HG02588 (cell line): ENCODE measurements at regions not wholly inside any gene's neighbourhood (a gene's known extent, or its start where the extent isn't known, plus 50 kb on each side); places are given as distances from the start of the nearest gene placed in this dataset.

ENCODE experiments used
- ATAC-seq: cut with Tn5 transposase; IDR thresholded peaks from one replicate; pipeline ENCODE4 v1.9.1; 2021; ENCODE audit warnings: mild to moderate bottlenecking, moderate library complexity; ENCODE audit not compliant: unreplicated experiment

- no peak for ATAC-seq
Observed at GRCh38 chr2:107018366-107018765, 132.4 kb upstream of the ST6GAL2 start.

DNA sequence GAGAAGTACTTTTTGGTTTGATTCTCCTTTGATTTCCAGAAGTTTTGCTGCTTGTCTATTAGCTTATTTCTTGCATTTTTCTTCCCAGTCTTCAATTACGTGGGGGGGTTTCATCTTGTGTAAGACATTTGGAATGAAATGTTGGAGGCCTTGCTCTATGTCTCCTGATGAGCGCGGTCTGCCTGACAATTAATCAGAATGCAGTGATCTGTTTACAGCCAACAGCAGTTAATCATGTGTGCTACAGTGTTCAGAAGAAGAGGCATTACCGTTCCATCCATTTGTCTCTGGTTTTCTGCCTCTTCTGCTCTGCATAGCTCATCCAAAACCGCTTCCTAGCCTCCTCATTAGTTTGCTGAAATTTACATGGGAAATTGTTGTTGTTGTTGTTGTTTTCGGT, 134.4 kb upstream of the ST6GAL2 start:
- ATAC-seq = no peak

GRCh38 chr2:107024269-107024668, 138.3 kb upstream of the ST6GAL2 start:
- ATAC-seq = no peak

- ATAC-seq = no peak
Observed at GRCh38 chr2:107025291-107025857, 139.4 kb upstream of the ST6GAL2 start.

- ATAC-seq = no peak
Observed at GRCh38 chr2:107025869-107026380, 140.0 kb upstream of the ST6GAL2 start.

DNA sequence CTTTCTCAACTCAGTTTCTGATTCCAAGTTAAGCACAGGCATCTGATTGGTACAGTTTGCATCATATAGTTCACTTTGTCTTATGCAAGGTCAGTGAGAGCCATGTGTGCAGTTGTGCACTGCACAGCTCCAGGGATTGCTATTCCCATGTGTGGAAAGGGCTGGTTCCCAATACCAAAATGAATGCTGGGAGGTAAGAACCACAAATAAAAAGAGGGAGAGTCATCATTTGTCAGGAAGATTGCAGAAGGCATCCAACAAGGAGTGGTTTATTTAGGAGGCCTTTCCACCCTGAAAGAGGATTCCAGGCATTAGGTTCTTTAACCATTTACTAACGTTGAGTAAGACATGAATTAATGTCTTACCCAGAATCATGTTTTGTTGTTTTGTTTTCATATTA, 141.2 kb upstream of the ST6GAL2 start:
- ATAC-seq = no peak

DNA sequence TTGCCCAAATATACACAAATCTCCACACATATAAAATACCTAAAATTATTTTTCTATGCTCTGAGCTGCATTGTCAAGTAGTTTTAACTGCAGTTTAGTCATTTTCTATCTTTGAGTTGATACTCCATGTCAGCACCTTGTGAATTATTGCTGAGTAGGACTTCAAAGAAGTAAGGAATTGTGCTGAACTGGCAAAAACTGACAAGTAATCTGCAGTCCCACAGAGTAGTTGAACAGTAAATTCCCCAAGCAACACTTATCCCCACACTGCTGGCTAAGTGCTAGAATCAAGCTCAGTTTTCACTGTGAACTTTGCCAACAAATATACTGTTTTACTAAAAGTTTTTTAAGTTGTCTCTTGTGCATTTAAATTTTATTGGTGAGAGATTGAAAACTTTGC, 141.8 kb upstream of the ST6GAL2 start:
- no peak for ATAC-seq

GRCh38 chr2:107028661-107029060, 142.7 kb upstream of the ST6GAL2 start:
- no peak for ATAC-seq

DNA sequence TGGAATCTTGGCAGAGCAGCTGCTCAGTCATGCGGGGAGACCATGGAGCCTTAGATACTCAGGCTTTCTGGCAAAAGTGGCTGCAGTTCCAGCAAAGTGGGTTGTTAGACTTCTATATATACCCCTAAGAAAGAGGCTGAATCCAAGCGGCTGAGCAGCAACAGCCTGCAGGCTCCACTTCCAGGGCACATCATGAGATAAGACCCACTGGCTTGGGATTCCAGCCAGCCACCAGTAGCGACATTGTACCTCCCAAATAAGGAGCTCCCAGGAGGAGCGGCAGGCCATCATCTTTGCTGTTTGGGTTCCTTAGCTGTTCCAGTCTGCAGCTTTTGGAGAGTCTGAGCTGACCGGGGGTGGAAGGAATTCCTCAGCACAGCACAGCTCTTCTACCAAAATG, 150.3 kb upstream of the ST6GAL2 start:
- ATAC-seq = no peak

DNA sequence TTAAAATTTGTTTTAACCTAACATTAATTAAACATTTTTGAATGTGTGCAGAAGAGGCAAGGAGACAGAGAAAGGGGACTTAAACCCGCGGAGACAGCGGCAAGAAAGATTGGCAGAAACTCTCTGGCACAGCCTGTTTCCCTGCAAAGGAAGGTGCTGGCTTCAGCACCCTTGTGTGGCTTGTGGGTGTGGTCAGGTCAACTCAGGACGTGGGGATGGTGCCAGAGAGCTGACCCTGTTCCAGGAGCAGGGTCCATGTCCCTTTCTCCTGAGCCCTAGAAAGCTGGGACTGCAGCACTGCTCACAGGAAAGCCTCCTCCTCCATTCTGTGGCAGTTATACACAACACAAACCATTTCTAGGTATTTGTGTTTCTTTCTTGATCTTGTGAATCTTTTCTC, 176.2 kb upstream of the ST6GAL2 start:
- no peak for ATAC-seq

- no peak for ATAC-seq
Observed at GRCh38 chr2:107062599-107063220, 176.7 kb upstream of the ST6GAL2 start.

- ATAC-seq = no peak
Observed at GRCh38 chr2:107063228-107063627, 177.3 kb upstream of the ST6GAL2 start.

DNA sequence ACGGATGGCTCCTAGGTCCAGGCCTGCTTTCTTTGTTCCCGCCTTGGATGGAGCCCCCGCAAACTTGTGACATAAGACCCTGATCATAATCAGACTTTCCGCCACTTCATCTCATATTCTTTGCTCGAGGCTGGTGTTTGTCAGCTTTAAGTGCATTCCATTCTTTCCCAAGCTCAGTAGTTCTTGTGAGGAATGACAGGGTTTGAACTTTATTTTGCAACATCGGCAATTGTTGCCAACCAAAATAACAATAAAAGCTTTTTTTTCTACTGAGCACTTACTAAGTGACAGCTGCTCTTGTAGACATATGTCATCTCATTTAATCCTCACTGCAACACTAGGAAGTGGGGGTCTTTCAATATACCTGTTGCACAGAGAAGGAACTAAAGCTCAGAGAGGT, 178.8 kb upstream of the ST6GAL2 start:
- no peak for ATAC-seq

- ATAC-seq = no peak
Observed at GRCh38 chr2:107068069-107068916, 182.3 kb upstream of the ST6GAL2 start.

- no peak for ATAC-seq
Observed at GRCh38 chr2:107069890-107070289, 183.9 kb upstream of the ST6GAL2 start.

DNA sequence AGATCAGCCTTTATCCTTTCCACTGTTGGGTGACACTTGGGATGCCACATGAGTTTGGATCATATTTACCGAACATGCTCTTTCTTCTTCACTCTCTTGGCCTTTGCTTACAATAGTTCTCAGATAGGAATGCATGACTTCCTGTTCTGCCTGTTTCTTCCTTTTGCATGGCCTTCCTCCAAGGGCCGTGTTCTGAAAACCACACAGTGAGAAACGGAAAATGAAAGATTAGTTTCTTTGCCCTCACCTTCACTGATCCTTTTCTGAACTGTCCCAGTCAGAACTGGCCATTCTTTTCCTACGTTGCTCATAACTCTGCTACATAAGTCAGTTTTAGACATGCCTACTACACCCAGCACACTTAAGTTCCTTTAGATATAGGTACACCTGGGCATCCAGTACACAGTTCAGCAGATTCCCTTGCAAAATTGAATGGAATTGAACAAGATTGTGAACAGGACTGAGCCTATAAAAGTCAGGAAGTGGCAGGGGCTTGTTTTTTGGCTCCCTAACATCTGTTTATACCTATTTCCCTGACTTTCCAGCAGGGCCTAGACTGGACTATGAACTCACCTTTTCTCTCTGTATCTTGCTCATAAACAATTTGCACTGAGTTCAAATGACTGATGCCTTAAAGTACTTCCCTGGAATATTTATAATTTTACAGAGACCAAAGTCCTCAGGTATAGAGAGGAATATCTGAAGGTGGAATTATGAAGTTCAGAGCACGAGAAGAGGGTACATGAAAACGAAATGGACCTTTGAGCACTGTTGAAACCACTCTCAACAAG, 186.4 kb upstream of the ST6GAL2 start:
- ATAC-seq = no peak

GRCh38 chr2:107078584-107078983, 192.6 kb upstream of the ST6GAL2 start:
- no peak for ATAC-seq

DNA sequence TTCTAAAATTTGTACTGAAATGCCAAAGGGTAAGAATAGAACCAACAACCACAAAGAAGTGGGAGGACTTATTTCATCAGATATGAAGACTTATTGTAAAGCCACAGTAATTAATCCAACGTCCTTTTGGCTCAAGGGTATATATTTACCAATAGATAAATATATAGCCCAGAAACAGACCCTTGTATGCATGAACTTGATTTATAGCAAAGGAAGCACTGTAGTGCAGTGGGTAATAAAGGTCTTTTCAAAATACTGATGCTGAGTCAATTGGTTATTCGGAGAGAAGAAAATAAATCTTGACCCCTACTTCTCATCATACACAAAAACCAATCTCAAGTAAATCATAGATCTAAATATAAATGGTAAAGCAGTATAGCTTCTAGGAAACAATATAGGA, 200.5 kb upstream of the ST6GAL2 start:
- ATAC-seq = no peak

- ATAC-seq = no peak
Observed at GRCh38 chr2:107088156-107088555, 202.2 kb upstream of the ST6GAL2 start.

GRCh38 chr2:107091163-107091864, 205.3 kb upstream of the ST6GAL2 start:
- ATAC-seq = no peak
